ENCODE measurements at regions not wholly inside any gene's neighbourhood (a gene's known extent, or its start where the extent isn't known, plus 50 kb on each side); places are given as distances from the start of the nearest gene placed in this dataset.
A peak's percentile ranks its signal among the peaks of the same experiment; 100 is the strongest.

GRCh38 chr7:24477398-24478136 is 95.7 kb upstream of the PALS2 start:
- DNase-seq: peak; percentile 70

GRCh38 chr7:24478137-24478655 is 95.1 kb upstream of the PALS2 start:
- DNase-seq: no peak

- DNase-seq: no peak
Observed at GRCh38 chr7:24480501-24480900, 92.8 kb upstream of the PALS2 start.

- DNase-seq: no peak
Observed at GRCh38 chr7:24483804-24484203, 89.4 kb upstream of the PALS2 start.

GRCh38 chr7:24492576-24492975 is 80.7 kb upstream of the PALS2 start:
- no peak for DNase-seq

GRCh38 chr7:24494832-24495231 is 78.4 kb upstream of the PALS2 start:
- no peak for DNase-seq

- DNase-seq: no peak
Observed at GRCh38 chr7:24496036-24496435, 77.2 kb upstream of the PALS2 start.

- DNase-seq: no peak
Observed at GRCh38 chr7:24498439-24498838, 74.8 kb upstream of the PALS2 start.

GRCh38 chr7:24499871-24500270 is 73.4 kb upstream of the PALS2 start:
- no peak for DNase-seq

GRCh38 chr7:24500599-24500998 is 72.7 kb upstream of the PALS2 start:
- no peak for DNase-seq

GRCh38 chr7:24501009-24501408 is 72.2 kb upstream of the PALS2 start:
- peak; percentile 47 for DNase-seq

- DNase-seq: no peak
Observed at GRCh38 chr7:24501443-24502134, 71.7 kb upstream of the PALS2 start.

- DNase-seq: no peak
Observed at GRCh38 chr7:24502135-24502488, 71.1 kb upstream of the PALS2 start.

GRCh38 chr7:24503506-24503905 is 69.7 kb upstream of the PALS2 start:
- no peak for DNase-seq

GRCh38 chr7:24504040-24504439 is 69.2 kb upstream of the PALS2 start:
- DNase-seq: no peak

GRCh38 chr7:24504836-24505235 is 68.4 kb upstream of the PALS2 start:
- no peak for DNase-seq

GRCh38 chr7:24505968-24506367 is 67.3 kb upstream of the PALS2 start:
- DNase-seq: no peak

- DNase-seq: no peak
Observed at GRCh38 chr7:24508316-24508715, 64.9 kb upstream of the PALS2 start.

GRCh38 chr7:24510759-24511158 is 62.5 kb upstream of the PALS2 start:
- no peak for DNase-seq

- DNase-seq: no peak
Observed at GRCh38 chr7:24517166-24517565, 56.1 kb upstream of the PALS2 start.

GRCh38 chr7:24521917-24522623 is 51.2 kb upstream of the PALS2 start:
- DNase-seq: no peak
